MCF 10A (cell line): ENCODE measurements at regions not wholly inside any gene's neighbourhood (a gene's known extent, or its start where the extent isn't known, plus 50 kb on each side); places are given as distances from the start of the nearest gene placed in this dataset.

ENCODE experiments used
- BruUV-seq: library from RNA; stranded (reverse); fragments of 400-500 nt; replicated peaks from 2 replicates; lab custom pipeline; 2021; lab: Mats Ljungman, UMichigan
- CTCF ChIA-PET: fragments of 300-600 bp; sonication (Branson Sonifier 250); formaldehyde crosslinking; extraction: SDS; loops from one replicate; lab custom pipeline; 2021; ENCODE audit warnings: antibody characterized with exemption, inconsistent platforms; lab: Yijun Ruan, JAX
- POLR2A ChIA-PET: fragments of 300-600, 350-650 bp; sonication (Branson Sonifier 250); formaldehyde crosslinking; extraction: SDS; loops from one replicate; lab custom pipeline; 2020; ENCODE audit warnings: antibody characterized with exemption, inconsistent platforms; lab: Yijun Ruan, JAX
- DNase-seq: peaks from one replicate; pipeline ENCODE4 v3.0.0-alpha.2; 2018; ENCODE audit not compliant: unreplicated experiment
- H3K27ac Mint-ChIP-seq: one replicate; pipeline ENCODE4 v1.8.0; 2022; ENCODE audit warnings: mild to moderate bottlenecking, low read depth, mixed read lengths; ENCODE audit not compliant: unreplicated experiment
- H3K27me3 Mint-ChIP-seq: one replicate; pipeline ENCODE4 v1.8.0; 2022; ENCODE audit warnings: mixed read lengths; ENCODE audit not compliant: insufficient read depth, unreplicated experiment
- H3K36me3 Mint-ChIP-seq: one replicate; pipeline ENCODE4 v1.8.0; 2022; ENCODE audit warnings: mild to moderate bottlenecking, moderate library complexity, mixed read lengths; ENCODE audit not compliant: insufficient read depth, unreplicated experiment
- H3K4me1 Mint-ChIP-seq: one replicate; pipeline ENCODE4 v1.8.0; 2022; ENCODE audit warnings: mixed read lengths; ENCODE audit not compliant: insufficient read depth, unreplicated experiment
- H3K4me3 Mint-ChIP-seq: one replicate; pipeline ENCODE4 v1.8.0; 2022; ENCODE audit warnings: mild to moderate bottlenecking, moderate library complexity, mixed read lengths; ENCODE audit not compliant: unreplicated experiment
- H3K9me3 Mint-ChIP-seq: one replicate; pipeline ENCODE4 v1.8.0; 2022; ENCODE audit warnings: mixed read lengths; ENCODE audit not compliant: unreplicated experiment
- CTCF ChIP-seq: fragments of 200-600 bp; IDR thresholded peaks from one replicate; pipeline ENCODE4 v1.8.0; 2022; ENCODE audit warnings: antibody characterized with exemption, mild to moderate bottlenecking; ENCODE audit not compliant: unreplicated experiment
- intact Hi-C: fragments of 100-400 bp; cut with micrococcal nuclease; formaldehyde crosslinking; loops from 2 replicates; pipeline ENCODE4 v1.14.1; 2022

GRCh38 chr1:217106231-217106901, 383.1 kb upstream of the ESRRG start:
- Mint-ChIP-seq H3K9me3 (no peaks in the 10 kb centered on the region), H3K27me3 (no peaks in the 10 kb centered on the region), H3K4me3 (no peak overlapping the region), H3K4me1 (peaks cover 5% of the 10 kb centered on the region), H3K27ac (no peak overlapping the region), H3K36me3 (no peaks in the 10 kb centered on the region)
- intact Hi-C loops, result no loop called here
- TF ChIP-seq CTCF, result no peak
- BruUV-seq, result no TSS peak
- CTCF ChIA-PET, result no interaction called here
- no peak for DNase-seq
- POLR2A ChIA-PET, result no interaction called here

- Mint-ChIP-seq H3K4me1 (peaks cover 5% of the 10 kb centered on the region), H3K36me3 (no peaks in the 10 kb centered on the region), H3K27me3 (no peaks in the 10 kb centered on the region), H3K9me3 (no peaks in the 10 kb centered on the region), H3K4me3 (no peak overlapping the region), H3K27ac (no peak overlapping the region)
- POLR2A ChIA-PET, result no interaction called here
- no peak for DNase-seq
- no peak for TF ChIP-seq CTCF
- no TSS peak for BruUV-seq
- CTCF ChIA-PET, result no interaction called here
- intact Hi-C loops, result no loop called here
Measured at GRCh38 chr1:217105437-217105836, 382.2 kb upstream of the ESRRG start.

GRCh38 chr1:217097819-217098218, 374.6 kb upstream of the ESRRG start:
- no peak for TF ChIP-seq CTCF
- Mint-ChIP-seq H3K4me3 (no peak overlapping the region), H3K4me1 (no peaks in the 10 kb centered on the region), H3K27me3 (no peaks in the 10 kb centered on the region), H3K27ac (no peak overlapping the region), H3K36me3 (no peaks in the 10 kb centered on the region), H3K9me3 (no peaks in the 10 kb centered on the region)
- POLR2A ChIA-PET, result no interaction called here
- CTCF ChIA-PET, result interaction anchor here (0.6 to 1.5 kb wide), 4 partner anchors 10 to 349 kb away, joined by 3 to 7 read pairs (median 3); no protein-coding TSS in a partner anchor
- DNase-seq, result no peak
- no TSS peak for BruUV-seq
- intact Hi-C loops, result no loop called here

GRCh38 chr1:217096200-217096599, 373.0 kb upstream of the ESRRG start:
- Mint-ChIP-seq H3K4me1 (no peaks in the 10 kb centered on the region), H3K27ac (no peak overlapping the region), H3K9me3 (no peaks in the 10 kb centered on the region), H3K36me3 (no peaks in the 10 kb centered on the region), H3K4me3 (no peak overlapping the region), H3K27me3 (no peaks in the 10 kb centered on the region)
- no TSS peak for BruUV-seq
- ChIA-PET POLR2A (no interaction called here), CTCF (interaction anchor here (1.2 to 1.5 kb wide), 2 partner anchors 15 to 346 kb away, joined by 3 read pairs; no protein-coding TSS in a partner anchor)
- TF ChIP-seq CTCF, result no peak
- intact Hi-C loops, result no loop called here
- no peak for DNase-seq
